SU-DHL-6 (cell line): ENCODE measurements at regions not wholly inside any gene's neighbourhood (a gene's known extent, or its start where the extent isn't known, plus 50 kb on each side); places are given as distances from the start of the nearest gene placed in this dataset.

Experiments
- EZH2phosphoT487 ChIP-seq: fragments of 200-600 bp; sonication (generic), shearing (Covaris generic); conservative IDR thresholded peaks from 2 replicates; pipeline ENCODE4 v1.6.1; 2018; ENCODE audit warnings: mild to moderate bottlenecking, antibody characterized with exemption, low read length, moderate library complexity, mixed read lengths
- TF ChIP-seq, protein P1 (sequence below): fragments of 200-600 bp; sonication (generic); IDR thresholded peaks from one replicate; pipeline ENCODE4 v1.5.1; 2017; ENCODE audit warnings: antibody characterized with exemption, mild to moderate bottlenecking, low read length, moderate library complexity; ENCODE audit not compliant: insufficient read depth, poor library complexity, severe bottlenecking

- TF ChIP-seq, protein P1, sequence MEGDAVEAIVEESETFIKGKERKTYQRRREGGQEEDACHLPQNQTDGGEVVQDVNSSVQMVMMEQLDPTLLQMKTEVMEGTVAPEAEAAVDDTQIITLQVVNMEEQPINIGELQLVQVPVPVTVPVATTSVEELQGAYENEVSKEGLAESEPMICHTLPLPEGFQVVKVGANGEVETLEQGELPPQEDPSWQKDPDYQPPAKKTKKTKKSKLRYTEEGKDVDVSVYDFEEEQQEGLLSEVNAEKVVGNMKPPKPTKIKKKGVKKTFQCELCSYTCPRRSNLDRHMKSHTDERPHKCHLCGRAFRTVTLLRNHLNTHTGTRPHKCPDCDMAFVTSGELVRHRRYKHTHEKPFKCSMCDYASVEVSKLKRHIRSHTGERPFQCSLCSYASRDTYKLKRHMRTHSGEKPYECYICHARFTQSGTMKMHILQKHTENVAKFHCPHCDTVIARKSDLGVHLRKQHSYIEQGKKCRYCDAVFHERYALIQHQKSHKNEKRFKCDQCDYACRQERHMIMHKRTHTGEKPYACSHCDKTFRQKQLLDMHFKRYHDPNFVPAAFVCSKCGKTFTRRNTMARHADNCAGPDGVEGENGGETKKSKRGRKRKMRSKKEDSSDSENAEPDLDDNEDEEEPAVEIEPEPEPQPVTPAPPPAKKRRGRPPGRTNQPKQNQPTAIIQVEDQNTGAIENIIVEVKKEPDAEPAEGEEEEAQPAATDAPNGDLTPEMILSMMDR, result no peak
- no peak for TF ChIP-seq EZH2phosphoT487
Observed at GRCh38 chr4:82017680-82018079, 356.1 kb downstream of the HNRNPD start.
